SJSA1 (cell line): ENCODE measurements at regions not wholly inside any gene's neighbourhood (a gene's known extent, or its start where the extent isn't known, plus 50 kb on each side); places are given as distances from the start of the nearest gene placed in this dataset.
"Not testable (repeated sequence)": the region's sequence is repeated elsewhere in the genome, so short reads cannot be mapped to it uniquely, and the experiment has no call there.

Experiments
- DNase-seq, 2 experiments: peaks; one replicate each; pipeline ENCODE4 v3.0.0-alpha.2; 2015 to 2020; ENCODE audit warnings: low spot score in 2 of 2, low read depth in 1 of 2
- H3K27ac ChIP-seq: fragments of 250-450 bp; sonication (Bioruptor Pico); 2 replicates; pipeline ENCODE4 v1.5.1; 2020; ENCODE audit warnings: mild to moderate bottlenecking, moderate library complexity
- H3K27me3 ChIP-seq: fragments of 250-450 bp; sonication (Bioruptor Pico); replicated peaks from 2 replicates; pipeline ENCODE4 v1.5.1; 2020; ENCODE audit warnings: mild to moderate bottlenecking, moderate library complexity
- H3K36me3 ChIP-seq: fragments of 250-450 bp; sonication (Bioruptor Pico); 2 replicates; pipeline ENCODE4 v1.5.1; 2020; ENCODE audit warnings: mild to moderate bottlenecking
- H3K4me1 ChIP-seq: fragments of 250-450 bp; sonication (Bioruptor Pico); replicated peaks from 2 replicates; pipeline ENCODE4 v1.6.1; 2021; ENCODE audit warnings: mild to moderate bottlenecking
- H3K4me3 ChIP-seq: fragments of 250-450 bp; sonication (Bioruptor Pico); 2 replicates; pipeline ENCODE4 v1.5.1; 2020; ENCODE audit warnings: mild to moderate bottlenecking
- H3K9me3 ChIP-seq: fragments of 250-450 bp; sonication (Bioruptor Pico); replicated peaks from 2 replicates; pipeline ENCODE4 v1.5.1; 2020; ENCODE audit warnings: mild to moderate bottlenecking

- Histone ChIP-seq H3K4me3 (no peak overlapping the region), H3K36me3 (no peaks in the 10 kb centered on the region), H3K27me3 (no peaks in the 10 kb centered on the region), H3K4me1 (no peaks in the 10 kb centered on the region), H3K9me3 (no peaks in the 10 kb centered on the region), H3K27ac (no peak overlapping the region)
- DNase-seq, result no peak
These were observed 278.6 kb downstream of the DUSP6 start for GRCh38 chr12:89073659-89074058.

GRCh38 chr12:89073027-89073398 is 279.3 kb downstream of the DUSP6 start:
- no peaks in the 10 kb centered on the region for H3K4me1 ChIP-seq
- no peak for DNase-seq
- no peaks in the 10 kb centered on the region for H3K9me3 ChIP-seq
- no peaks in the 10 kb centered on the region for H3K27me3 ChIP-seq
- no peak overlapping the region for H3K27ac ChIP-seq
- no peak overlapping the region for H3K4me3 ChIP-seq
- no peaks in the 10 kb centered on the region for H3K36me3 ChIP-seq

- Histone ChIP-seq H3K4me1 (0 out of 2 replicates have a peak, but pooled peaks cover 2% of the 10 kb centered on the region), H3K4me3 (no peak overlapping the region), H3K36me3 (no peaks in the 10 kb centered on the region), H3K27ac (no peak overlapping the region), H3K27me3 (no peaks in the 10 kb centered on the region), H3K9me3 (no peaks in the 10 kb centered on the region)
- no peak for DNase-seq
These were observed 279.8 kb downstream of the DUSP6 start for GRCh38 chr12:89072294-89073026.

GRCh38 chr12:89070603-89071002 is 281.7 kb downstream of the DUSP6 start:
- Histone ChIP-seq H3K27ac (no peak overlapping the region), H3K36me3 (no peaks in the 10 kb centered on the region), H3K4me3 (no peak overlapping the region), H3K27me3 (no peaks in the 10 kb centered on the region), H3K9me3 (no peaks in the 10 kb centered on the region), H3K4me1 (0 out of 2 replicates have a peak, but pooled peaks cover 2% of the 10 kb centered on the region)
- DNase-seq, result no peak

GRCh38 chr12:89069431-89069830 is 282.9 kb downstream of the DUSP6 start:
- Histone ChIP-seq H3K9me3 (no peaks in the 10 kb centered on the region), H3K36me3 (no peaks in the 10 kb centered on the region), H3K27ac (no peak overlapping the region), H3K4me1 (0 out of 2 replicates have a peak, but pooled peaks cover 2% of the 10 kb centered on the region), H3K27me3 (no peaks in the 10 kb centered on the region), H3K4me3 (no peak overlapping the region)
- no peak for DNase-seq

- Histone ChIP-seq H3K27me3 (no peaks in the 10 kb centered on the region), H3K27ac (no peak overlapping the region), H3K4me3 (no peak overlapping the region), H3K9me3 (no peaks in the 10 kb centered on the region), H3K36me3 (no peaks in the 10 kb centered on the region), H3K4me1 (0 out of 2 replicates have a peak, but pooled peaks cover 2% of the 10 kb centered on the region)
- DNase-seq, result peak in 1 of 2 experiments; percentile 1
These were observed 284.7 kb downstream of the DUSP6 start for GRCh38 chr12:89067421-89068187.

- no peak overlapping the region for H3K4me3 ChIP-seq
- no peaks in the 10 kb centered on the region for H3K27me3 ChIP-seq
- no peaks in the 10 kb centered on the region for H3K36me3 ChIP-seq
- H3K4me1 ChIP-seq, result 0 out of 2 replicates have a peak, but pooled peaks cover 2% of the 10 kb centered on the region
- H3K9me3 ChIP-seq, result no peaks in the 10 kb centered on the region
- H3K27ac ChIP-seq, result no peak overlapping the region
- no peak for DNase-seq
These were observed 287.5 kb downstream of the DUSP6 start for GRCh38 chr12:89064780-89065179.

GRCh38 chr12:89064151-89064550 is 288.1 kb downstream of the DUSP6 start:
- Histone ChIP-seq H3K27ac (no peak overlapping the region), H3K4me3 (no peak overlapping the region), H3K36me3 (no peaks in the 10 kb centered on the region), H3K9me3 (no peaks in the 10 kb centered on the region), H3K27me3 (no peaks in the 10 kb centered on the region), H3K4me1 (0 out of 2 replicates have a peak, but pooled peaks cover 2% of the 10 kb centered on the region)
- no peak for DNase-seq

GRCh38 chr12:89062996-89063395 is 289.3 kb downstream of the DUSP6 start:
- Histone ChIP-seq H3K9me3 (no peaks in the 10 kb centered on the region), H3K4me1 (0 out of 2 replicates have a peak, but pooled peaks cover 2% of the 10 kb centered on the region), H3K27ac (no peak overlapping the region), H3K36me3 (no peaks in the 10 kb centered on the region), H3K4me3 (no peak overlapping the region), H3K27me3 (no peaks in the 10 kb centered on the region)
- DNase-seq, result no peak

- DNase-seq, result no peak
- Histone ChIP-seq H3K27me3 (no peaks in the 10 kb centered on the region), H3K27ac (no peak overlapping the region), H3K9me3 (no peaks in the 10 kb centered on the region), H3K4me3 (no peak overlapping the region), H3K4me1 (no peaks in the 10 kb centered on the region), H3K36me3 (no peaks in the 10 kb centered on the region)
These were observed 292.4 kb downstream of the DUSP6 start for GRCh38 chr12:89059721-89060541.

- H3K27me3 ChIP-seq, result no peaks in the 10 kb centered on the region
- no peaks in the 10 kb centered on the region for H3K36me3 ChIP-seq
- H3K4me3 ChIP-seq, result no peak overlapping the region
- no peaks in the 10 kb centered on the region for H3K9me3 ChIP-seq
- no peak overlapping the region for H3K27ac ChIP-seq
- DNase-seq, result no peak
- no peaks in the 10 kb centered on the region for H3K4me1 ChIP-seq
These were observed 293.2 kb downstream of the DUSP6 start for GRCh38 chr12:89059056-89059455.

- H3K4me3 ChIP-seq, result no peak overlapping the region
- no peak for DNase-seq
- H3K27ac ChIP-seq, result no peak overlapping the region
- H3K4me1 ChIP-seq, result no peaks in the 10 kb centered on the region
- no peaks in the 10 kb centered on the region for H3K27me3 ChIP-seq
- H3K36me3 ChIP-seq, result no peaks in the 10 kb centered on the region
- H3K9me3 ChIP-seq, result no peaks in the 10 kb centered on the region
These were observed 293.9 kb downstream of the DUSP6 start for GRCh38 chr12:89058402-89058801.

- not testable (repeated sequence) for H3K27ac ChIP-seq, H3K9me3 ChIP-seq, H3K4me1 ChIP-seq, H3K36me3 ChIP-seq, DNase-seq, H3K4me3 ChIP-seq, H3K27me3 ChIP-seq
These were observed 298.5 kb downstream of the DUSP6 start for GRCh38 chr12:89053817-89054216.
